HG03558 (cell line): ENCODE measurements at regions not wholly inside any gene's neighbourhood (a gene's known extent, or its start where the extent isn't known, plus 50 kb on each side); places are given as distances from the start of the nearest gene placed in this dataset.

Experiments
- ATAC-seq: cut with Tn5 transposase; IDR thresholded peaks from one replicate; pipeline ENCODE4 v1.9.1; 2021; ENCODE audit warnings: moderate number of reproducible peaks; ENCODE audit not compliant: unreplicated experiment; ENCODE audit errors: extremely low read depth

DNA sequence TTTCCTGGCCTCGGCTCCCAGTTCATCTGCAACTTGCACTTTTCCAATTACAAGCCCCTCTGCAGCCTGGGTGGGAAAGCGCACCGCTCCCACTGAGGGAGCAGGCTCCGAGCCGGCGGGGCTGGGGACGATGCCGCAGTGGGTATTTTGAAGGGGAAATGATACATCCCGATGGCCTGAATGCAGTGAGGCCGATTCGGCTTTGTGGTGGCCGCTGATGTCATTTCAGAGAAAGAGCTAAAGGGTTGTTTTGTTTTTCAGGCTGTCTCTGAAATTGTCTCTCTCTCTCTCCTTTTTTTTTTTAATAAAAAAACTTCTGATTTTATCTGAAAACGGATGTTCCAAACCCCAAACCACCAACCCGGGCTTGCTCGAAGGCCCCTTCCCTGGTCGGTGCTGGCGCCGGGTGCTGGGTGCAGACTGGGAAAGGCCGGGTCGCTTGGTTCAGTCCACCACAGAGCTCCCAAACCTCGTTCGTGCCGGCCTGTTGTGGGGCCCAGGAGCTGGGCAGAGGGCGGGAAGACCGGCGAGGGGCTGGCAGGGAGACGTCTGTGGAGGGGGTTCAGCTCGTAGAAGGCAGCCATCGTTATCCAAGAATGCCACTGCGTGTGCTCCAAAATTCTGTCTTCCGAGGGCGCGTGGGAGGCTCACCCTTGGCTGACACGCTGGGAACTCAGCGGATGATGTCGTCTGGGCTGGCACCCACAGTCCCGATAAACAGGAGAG, 102.8 kb downstream of the FOXL1 start:
- no peak for ATAC-seq

DNA sequence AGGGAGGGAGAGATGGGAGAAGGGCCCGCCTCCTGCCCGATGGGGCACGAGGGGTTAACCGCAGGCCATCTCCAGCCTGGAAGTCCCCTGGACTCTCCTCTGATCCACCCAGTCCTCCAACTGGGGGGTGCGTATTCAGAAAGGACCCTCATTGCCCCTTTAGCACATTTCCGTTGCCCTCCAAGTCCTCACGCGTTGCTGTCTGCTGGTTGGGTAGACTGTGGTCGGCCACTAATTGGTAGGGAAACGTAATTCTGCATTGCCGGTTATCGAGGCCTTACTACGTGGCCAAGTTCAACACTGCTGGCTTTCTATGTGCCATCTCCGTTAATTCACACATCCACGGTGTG, 103.4 kb downstream of the FOXL1 start:
- ATAC-seq, result no peak

DNA sequence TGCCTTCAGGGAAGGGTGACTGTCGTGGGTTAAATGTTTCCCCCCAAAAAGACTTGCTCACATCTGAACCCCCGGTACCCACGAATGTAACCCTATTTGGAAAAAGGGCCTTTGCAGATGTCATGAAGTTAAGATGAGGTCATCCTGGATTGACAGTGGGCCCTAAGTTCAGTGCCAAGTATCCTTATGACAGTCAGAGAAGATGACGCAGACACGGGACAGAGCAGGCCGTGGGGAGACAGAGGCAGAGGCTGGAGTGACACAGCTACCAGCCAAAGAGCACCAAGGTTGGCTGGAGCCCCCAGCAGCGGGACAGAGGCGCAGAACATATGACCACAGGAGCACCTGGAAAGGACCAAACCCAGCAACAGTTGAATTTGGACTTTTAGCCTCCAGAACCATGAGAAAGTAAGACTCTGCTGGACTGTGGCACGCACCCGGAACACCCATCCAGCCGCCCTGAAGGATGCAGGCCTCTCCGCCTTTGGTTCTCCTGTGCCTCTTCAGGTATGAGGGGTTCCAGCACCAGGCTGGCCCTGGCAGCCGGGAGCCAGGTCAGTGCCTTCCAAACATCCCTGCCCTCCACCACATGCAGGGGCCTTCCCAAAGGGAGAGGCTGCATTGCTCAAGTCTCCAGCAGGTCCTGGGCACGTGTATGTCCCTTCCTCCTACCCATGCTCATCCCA, 104.0 kb downstream of the FOXL1 start:
- no peak for ATAC-seq

DNA sequence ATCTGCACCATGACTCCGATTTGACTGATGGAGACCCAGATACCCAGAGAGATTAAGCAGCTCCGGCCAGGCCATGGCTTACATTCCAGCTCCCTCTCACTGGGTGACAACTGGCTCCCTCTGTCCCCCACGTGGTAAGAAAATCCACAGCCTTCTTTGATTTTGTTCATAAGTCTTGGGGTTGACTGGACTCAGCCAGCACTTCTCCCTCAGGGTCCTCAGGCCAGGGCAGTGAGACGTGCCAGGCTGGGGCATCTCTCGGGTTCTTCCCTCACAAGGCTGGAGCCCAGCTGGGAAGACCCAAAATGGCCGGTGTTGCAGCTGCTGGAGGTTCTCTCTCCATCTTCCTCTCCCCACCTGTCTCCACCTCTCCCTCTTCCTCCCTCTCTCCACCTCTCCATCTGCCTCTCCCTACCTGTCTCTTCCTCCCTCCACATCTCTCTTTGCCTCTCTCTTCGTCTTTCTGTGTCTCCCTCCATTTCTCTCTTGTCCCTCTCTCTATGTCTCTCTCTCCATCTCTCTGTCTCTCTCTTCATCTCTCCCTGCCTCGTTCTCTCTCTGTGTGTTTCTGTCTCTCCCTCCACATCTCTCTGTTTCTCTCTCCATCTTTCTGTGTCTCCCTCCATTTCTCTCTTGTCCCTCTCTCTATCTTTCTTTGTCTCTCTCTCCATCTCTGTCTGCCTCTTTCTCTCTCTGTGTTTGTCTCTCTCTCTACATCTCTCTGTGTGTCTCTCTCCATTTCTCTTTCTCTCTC, 105.3 kb downstream of the FOXL1 start:
- ATAC-seq, result no peak

DNA sequence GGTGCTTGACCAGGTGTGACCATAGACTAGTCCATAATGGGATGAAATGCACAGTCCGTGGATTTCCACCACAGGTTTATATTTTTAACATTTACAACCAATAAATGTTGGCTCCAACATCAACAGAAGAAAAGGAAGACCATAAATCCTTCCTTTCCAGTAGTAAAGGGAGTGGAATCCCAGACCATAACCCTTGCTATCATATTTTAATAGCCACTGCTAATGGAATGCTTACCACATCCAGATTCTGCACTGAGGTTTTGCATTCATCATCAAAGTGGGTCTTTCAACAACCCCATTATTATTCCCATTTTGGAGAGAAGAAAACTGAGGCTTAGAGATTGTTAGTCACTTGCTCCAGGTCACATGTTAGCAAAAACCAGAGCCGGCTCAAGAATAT, 106.7 kb downstream of the FOXL1 start:
- ATAC-seq, result no peak

DNA sequence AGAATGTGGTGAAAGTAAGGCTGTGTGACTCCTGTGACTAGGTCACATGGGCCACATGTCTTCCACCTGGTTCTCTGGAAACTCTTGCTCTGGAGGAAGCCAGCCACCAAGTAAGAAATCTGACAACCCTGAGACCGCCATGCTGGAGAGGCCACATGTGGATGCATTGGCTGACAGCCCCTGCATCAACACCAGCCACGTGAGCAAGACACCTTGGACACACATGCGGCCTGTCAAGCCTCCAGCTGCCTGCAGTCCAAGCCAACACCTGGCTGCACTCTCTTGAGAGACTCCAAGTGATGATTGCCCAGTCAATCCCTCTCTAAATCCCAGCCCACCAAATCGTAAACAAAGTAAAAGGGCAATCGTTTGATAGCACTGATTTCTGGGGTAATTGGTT, 112.6 kb downstream of the FOXL1 start:
- no peak for ATAC-seq

DNA sequence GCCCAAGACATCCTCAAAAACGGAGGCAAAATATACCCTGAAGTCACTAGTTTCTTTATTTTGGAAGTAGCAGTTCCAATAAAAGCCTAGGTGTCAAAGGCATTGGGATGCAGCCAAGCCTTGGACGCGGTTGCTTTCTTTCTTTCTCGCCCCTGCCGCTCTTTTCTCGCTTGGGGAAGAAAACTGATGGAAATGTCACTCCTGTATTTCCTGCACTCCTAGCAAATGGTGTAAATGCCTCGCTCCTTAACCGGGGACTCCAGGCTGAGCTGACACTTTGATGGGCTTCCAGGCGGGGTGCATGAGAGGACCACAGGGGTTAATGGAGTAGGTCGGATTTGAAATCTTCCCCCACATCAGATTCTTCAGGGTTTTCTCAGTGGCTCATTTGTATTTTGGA, 114.1 kb downstream of the FOXL1 start:
- ATAC-seq, result no peak

DNA sequence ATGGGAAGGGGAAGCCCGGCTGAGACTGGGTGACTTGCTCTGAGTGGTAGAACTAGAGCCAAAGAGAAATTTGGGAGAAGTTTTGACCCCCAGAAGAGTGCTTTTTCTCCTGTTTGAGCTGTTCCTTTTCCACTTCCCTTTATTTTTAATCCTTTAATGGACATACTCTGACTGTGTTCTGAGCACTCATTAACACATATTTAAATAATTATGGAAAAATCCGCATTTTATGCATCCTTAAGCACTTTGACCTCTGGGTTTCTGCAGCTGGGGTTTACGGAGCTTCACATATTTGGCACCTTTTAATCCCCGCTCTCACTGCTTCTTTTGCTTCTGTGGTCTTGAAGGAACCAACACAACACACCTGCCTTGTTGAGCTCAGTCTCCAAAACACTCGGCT, 114.7 kb downstream of the FOXL1 start:
- no peak for ATAC-seq

DNA sequence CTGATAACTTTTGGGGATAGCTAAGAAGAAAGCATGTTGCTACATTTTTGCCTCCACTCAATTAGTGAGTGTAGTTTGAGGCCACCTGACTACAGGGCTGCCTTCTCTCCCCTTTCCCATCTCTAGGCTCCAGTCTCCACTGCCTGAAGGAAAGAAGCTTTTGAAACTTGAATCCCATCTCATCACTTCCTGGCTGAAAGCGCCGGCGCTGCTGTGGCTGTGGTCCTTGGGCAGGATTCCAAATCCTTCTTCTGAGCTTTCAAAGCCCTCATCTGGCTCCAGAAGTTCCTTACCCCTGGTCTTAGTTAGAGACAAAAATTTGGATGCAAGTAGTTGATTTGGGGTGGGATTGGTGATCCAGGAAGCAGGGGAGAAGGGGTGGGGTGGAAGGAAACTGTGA, 119.4 kb downstream of the FOXL1 start:
- no peak for ATAC-seq

DNA sequence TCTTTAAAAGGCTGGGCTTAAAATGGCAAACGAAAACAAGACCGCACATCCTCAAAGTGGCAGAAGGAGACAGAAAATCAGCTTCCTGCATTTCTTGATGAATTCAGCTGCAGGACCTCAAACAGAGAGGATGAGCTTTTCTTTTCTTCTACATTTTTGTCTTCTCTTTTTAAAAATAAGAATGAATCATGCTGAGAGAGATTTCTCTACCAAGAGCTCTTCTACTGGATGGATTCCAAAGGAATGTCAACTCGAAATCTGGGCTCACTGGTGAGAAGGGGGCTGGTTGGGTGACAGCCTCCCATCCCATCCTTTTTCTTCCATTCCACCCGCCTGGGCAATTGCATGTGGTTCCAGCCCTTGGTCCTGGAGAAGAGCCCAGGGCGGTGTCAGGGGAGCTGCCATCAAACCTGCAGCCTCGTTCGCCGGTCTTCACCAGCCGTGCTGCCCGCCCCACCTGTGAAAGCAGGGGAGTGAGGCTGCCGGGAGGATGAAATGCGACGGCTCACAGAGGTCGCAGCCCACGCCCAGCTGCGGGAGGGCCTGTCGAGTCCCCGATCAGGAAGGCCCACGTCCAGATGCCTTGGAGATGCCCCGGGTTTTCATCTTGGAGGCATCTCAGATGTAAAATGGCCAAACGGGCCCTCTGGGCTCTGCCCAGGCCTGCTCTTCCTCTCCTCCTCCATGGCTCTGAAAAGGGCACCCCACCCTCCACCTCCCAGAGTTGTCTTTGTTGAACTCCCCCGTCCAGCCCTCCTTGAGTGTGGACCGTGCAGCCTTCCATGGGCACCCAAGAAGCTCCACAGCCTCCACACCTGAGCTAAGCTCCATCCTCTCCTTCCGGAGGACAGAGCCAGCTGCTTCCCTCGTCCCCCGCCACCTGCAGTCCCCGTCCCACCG, 121.9 kb downstream of the FOXL1 start:
- ATAC-seq, result no peak

DNA sequence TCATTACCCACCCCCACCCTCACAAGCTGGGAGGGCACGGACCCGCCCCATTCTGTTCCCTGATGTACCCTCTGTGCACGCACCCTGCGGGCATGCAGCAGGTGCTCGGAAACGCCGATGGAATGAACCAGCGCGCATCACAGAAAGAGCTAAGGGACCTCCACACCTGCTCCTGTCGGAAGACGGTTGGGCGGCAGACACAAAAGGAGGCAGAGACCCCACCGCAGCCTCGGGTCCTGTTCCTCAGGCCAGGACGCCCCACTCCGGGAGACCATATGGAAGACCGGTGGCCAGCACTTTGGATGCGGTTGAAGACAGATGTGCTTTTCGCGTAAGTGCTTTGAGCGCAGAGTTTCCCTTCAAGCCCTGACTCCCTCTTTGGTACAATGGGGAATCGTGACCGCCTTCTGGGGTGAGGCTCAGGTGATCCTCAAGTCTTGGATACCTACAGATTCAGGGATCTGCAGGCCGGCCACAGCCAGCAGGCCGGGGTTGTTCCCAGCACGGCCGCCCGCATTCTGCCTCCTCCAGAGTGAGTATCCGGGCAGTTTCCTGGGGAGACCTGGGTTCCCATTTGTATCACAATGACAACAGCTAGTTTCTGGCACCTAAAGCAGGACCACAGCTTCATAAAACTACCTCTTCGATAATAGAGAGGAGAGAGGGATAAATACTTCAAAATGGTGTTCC, 123.1 kb downstream of the FOXL1 start:
- no peak for ATAC-seq

DNA sequence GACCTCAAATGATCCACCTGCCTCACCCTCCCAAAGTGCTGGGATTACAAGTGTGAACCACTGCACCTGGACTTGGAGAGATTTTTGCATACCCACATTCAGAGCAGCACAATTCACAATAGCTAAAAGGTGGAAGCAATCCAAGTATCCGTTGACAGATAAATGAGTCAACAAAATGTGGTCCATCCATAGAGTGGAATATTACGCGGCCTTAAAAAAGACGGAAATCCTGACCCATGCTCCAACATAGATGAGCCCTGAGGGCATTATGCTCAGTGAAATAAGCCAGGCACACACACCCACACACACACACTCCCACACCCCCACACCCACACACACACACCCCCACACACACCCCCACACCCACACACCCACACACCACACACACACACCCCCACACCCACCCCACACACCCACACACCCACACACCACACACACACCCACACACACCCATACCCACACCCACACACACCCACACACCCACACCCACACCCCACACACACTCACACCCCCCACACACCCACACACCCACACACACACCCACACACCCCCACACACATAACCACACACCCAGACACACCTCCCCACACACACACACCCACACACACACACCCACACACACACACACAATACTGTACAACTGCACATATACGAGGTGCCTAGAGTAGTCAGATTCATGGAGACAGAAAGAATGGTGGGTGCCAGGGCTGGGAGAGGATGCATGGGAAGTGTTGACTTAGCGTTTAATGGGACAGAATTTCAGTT, 124.7 kb downstream of the FOXL1 start:
- ATAC-seq, result no peak

DNA sequence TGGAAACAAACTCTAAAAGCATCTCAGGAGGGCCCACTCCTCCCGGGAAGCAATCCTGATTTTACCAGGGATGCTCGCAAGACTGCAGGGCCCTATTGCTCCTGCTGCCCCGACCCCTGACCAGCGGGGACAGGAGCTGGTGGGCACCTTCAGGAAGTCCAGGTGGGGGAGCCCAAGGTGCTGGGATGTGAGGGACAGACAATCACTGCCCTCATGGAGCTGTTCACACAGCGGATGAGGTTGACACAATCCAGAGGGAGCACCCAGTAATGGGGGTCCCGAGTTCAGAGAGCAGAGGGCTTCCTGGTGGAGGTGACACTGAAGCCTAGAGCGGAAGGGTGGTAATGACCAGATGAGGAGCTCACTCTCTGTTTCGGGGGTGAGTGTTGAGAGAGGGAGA, 126.2 kb downstream of the FOXL1 start:
- ATAC-seq, result no peak

DNA sequence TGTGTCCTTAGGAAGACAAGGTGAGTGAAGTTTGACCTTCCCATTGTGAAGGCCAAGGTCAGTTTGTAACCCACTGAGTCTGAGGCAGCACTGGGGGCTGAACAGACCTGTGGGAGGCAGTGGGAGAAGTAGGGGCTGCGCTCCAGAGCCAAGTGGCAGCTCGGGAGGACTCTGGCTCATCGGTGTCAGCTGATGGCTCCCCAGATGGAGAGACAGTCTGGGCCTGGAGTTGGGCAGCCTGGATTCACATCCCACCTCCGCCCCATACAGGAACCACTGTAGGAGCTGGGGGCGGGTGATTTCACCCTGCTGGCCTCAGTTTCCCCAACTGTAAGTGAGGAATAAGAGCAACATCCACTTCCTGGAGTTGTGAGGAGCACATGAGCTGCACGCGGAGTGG, 128.4 kb downstream of the FOXL1 start:
- ATAC-seq, result no peak

DNA sequence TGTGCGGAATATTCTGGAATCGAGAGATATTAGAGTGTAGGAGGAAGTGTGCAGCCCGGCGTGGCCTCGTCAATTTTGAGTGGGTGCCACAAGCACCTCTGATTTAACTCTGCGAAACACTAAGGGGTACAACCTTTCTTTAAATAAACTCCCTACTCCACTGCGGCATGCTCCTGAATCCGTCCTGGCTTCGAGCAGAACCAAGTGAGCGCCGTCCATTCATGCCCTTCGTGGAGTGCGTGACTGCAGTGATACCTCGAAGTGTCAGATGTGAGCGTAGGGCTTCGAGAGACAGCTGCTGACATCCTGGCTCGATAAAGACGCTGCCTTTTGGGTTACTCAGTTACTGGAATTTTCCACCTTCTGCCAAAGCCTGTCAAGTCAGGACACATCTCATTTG, 128.8 kb downstream of the FOXL1 start:
- ATAC-seq, result no peak

DNA sequence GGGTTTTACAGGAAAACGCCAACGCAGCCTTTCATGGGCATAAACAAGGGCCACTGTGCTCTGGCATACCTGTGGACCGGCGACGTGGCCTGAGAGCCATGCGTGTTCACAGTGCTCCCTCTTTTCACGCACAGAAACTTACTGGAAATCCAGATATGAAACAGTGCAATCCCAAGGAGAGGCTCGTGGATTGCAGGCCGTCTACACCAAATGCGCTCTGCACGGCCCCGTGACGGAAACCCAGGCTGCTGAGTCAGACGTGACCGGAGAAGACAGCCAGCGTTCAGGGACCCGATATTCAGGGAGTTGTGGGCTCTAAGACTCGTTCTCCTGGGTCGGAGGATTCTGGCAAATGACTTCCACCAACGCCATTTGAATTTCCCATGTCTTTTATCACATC, 129.2 kb downstream of the FOXL1 start:
- ATAC-seq, result no peak

DNA sequence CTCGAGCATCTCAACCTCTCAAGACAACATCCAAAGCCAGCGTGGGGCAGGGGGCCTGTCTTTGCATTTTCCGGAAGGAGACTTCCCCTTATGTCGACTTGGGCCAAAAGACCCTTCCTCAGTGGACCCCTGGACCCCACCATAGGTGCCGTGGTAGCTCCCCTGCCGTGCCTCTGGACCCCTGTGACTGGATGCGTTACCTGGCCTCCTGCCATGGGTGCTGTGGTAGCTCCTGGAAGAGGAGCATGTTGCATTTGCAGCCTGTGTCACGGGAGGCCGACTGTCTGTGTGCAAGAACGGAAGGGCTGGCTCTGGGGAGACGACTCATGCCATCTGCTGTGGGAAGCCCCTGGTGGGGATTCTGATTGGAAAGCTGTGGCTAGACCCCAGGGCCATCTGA, 130.1 kb downstream of the FOXL1 start:
- ATAC-seq, result no peak

DNA sequence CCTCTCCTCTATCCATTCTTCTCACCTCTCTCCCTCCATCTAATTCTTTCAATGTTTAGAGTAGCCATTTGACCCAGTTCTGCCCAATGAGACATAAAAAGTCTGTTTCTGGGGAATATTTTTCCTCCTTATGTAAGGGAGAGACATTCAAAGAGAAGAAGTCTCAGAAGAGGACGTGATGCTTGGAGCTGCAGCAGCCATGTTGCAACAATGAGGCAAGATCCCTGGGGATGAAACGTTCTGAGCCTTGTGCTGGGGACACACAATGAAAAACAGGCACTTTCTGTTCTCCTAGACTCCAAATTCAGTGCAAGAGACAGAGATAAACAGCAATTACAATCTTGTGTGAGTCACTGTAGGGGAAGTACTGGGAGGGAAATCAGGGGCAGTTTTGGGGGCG, 130.8 kb downstream of the FOXL1 start:
- ATAC-seq, result no peak

DNA sequence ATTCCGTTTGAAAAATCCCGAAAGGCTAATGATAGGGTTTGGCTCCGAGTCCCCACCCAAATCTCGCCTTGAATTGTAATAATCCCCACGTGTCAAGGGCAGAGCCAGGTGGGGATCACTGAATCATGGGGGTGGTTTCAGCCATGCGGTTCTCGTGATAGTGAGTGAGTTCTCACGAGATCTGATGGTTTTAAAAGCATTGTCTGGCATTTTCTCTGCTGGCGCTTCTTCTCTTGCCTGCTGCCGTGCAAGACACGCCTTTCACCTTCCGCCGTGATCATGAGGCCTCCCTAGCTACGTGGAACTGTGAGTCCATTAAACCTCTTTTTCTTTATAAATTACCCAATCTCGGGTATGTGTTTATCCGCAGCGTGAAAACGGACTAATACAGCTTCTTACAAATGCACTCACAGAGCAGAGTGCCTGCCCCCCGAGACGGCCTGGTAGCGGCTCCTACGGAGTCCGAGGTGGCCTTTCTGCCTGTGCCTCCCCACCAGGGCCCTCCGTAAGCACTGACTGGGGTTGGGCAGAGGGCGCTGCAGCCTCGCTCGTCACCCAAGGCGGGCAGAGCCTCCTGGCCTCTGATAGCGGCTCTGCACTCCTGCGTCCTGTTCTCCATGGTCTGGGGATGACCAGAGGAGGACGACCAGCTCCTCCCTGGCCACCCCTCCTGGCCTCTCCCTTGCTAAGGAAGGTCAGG, 131.7 kb downstream of the FOXL1 start:
- no peak for ATAC-seq
